ENCODE measurements at regions not wholly inside any gene's neighbourhood (a gene's known extent, or its start where the extent isn't known, plus 50 kb on each side); places are given as distances from the start of the nearest gene placed in this dataset.

GRCh38 chr2:117065912-117066311 is 748.6 kb upstream of the DDX18 start:
- Histone ChIP-seq H3K36me3 (no peaks in the 10 kb centered on the region), H3K4me3 (ENCODE audit: low read depth, low read length) (no peak overlapping the region), H3K27me3 (no peaks in the 10 kb centered on the region), H3K4me1 (no peaks in the 10 kb centered on the region), H3K9me3 (no peaks in the 10 kb centered on the region)
- TF ChIP-seq, protein P1, sequence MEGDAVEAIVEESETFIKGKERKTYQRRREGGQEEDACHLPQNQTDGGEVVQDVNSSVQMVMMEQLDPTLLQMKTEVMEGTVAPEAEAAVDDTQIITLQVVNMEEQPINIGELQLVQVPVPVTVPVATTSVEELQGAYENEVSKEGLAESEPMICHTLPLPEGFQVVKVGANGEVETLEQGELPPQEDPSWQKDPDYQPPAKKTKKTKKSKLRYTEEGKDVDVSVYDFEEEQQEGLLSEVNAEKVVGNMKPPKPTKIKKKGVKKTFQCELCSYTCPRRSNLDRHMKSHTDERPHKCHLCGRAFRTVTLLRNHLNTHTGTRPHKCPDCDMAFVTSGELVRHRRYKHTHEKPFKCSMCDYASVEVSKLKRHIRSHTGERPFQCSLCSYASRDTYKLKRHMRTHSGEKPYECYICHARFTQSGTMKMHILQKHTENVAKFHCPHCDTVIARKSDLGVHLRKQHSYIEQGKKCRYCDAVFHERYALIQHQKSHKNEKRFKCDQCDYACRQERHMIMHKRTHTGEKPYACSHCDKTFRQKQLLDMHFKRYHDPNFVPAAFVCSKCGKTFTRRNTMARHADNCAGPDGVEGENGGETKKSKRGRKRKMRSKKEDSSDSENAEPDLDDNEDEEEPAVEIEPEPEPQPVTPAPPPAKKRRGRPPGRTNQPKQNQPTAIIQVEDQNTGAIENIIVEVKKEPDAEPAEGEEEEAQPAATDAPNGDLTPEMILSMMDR (IDR thresholded peaks at IDR 0.05; ENCODE audit: low read depth, low read length), result no peak
- DNase-seq, result no peak

GRCh38 chr2:117067900-117068299 is 746.6 kb upstream of the DDX18 start:
- no peak for DNase-seq
- H3K36me3 ChIP-seq, result no peaks in the 10 kb centered on the region
- H3K4me1 ChIP-seq, result no peaks in the 10 kb centered on the region
- TF ChIP-seq, protein P1 (IDR thresholded peaks at IDR 0.05; ENCODE audit: low read depth, low read length), result no peak
- H3K4me3 ChIP-seq (ENCODE audit: low read depth, low read length), result no peak overlapping the region
- H3K27me3 ChIP-seq, result no peaks in the 10 kb centered on the region
- no peaks in the 10 kb centered on the region for H3K9me3 ChIP-seq

DNA sequence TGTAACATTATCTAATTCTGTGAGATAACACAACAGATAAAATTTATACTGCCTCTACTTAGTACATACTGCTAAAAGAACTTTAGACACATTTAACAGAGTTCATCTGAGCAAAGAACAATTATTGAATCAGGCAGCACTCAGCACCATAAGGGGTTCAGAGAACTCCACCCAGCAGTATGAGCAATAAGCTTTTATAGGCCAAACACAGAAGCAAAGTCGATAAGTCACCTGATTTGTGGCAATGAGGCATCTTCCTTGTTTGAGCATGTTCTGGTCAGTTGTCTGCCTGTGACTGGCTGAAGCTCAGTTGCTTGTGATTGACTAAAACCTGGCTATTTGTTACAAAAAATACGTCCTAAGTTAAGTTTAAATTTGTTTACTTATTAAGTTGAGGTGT is 746.1 kb upstream of the DDX18 start:
- Histone ChIP-seq H3K4me3 (ENCODE audit: low read depth, low read length) (no peak overlapping the region), H3K9me3 (no peaks in the 10 kb centered on the region), H3K36me3 (no peaks in the 10 kb centered on the region), H3K4me1 (no peaks in the 10 kb centered on the region), H3K27me3 (no peaks in the 10 kb centered on the region)
- TF ChIP-seq, protein P1 (IDR thresholded peaks at IDR 0.05; ENCODE audit: low read depth, low read length), result no peak
- DNase-seq, result no peak

- no peaks in the 10 kb centered on the region for H3K27me3 ChIP-seq
- no peak overlapping the region for H3K4me3 ChIP-seq (ENCODE audit: low read depth, low read length)
- TF ChIP-seq, protein P1 (IDR thresholded peaks at IDR 0.05; ENCODE audit: low read depth, low read length), result no peak
- no peaks in the 10 kb centered on the region for H3K36me3 ChIP-seq
- DNase-seq, result no peak
- H3K9me3 ChIP-seq, result no peaks in the 10 kb centered on the region
- no peaks in the 10 kb centered on the region for H3K4me1 ChIP-seq
These were observed 742.9 kb upstream of the DDX18 start for GRCh38 chr2:117071556-117072102.

DNA sequence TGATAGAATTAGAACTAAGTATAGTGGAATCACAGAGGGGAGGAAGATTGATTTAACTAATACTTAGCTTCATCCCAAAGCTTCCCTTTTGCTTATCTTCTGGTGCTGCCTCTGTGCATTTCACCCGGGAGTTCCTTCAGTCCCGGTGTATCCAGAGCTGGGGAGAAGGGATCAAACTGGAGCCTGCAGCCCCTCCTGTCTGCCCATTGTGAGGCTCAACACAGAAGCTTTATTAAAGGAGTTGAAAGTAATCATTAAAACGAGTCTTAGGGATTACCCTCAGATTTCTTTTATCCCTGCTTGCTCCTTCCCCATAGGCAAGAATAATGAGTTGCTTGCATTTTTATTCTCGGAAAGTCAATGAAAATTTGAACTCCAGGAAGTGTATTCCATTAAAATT is 739.7 kb upstream of the DDX18 start:
- no peaks in the 10 kb centered on the region for H3K9me3 ChIP-seq
- no peaks in the 10 kb centered on the region for H3K36me3 ChIP-seq
- no peaks in the 10 kb centered on the region for H3K27me3 ChIP-seq
- no peaks in the 10 kb centered on the region for H3K4me1 ChIP-seq
- no peak overlapping the region for H3K4me3 ChIP-seq (ENCODE audit: low read depth, low read length)
- TF ChIP-seq, protein P1 (IDR thresholded peaks at IDR 0.05; ENCODE audit: low read depth, low read length), result no peak
- DNase-seq, result no peak

- TF ChIP-seq, protein P1 (IDR thresholded peaks at IDR 0.05; ENCODE audit: low read depth, low read length), result no peak
- no peak for DNase-seq
- H3K27me3 ChIP-seq, result no peaks in the 10 kb centered on the region
- no peaks in the 10 kb centered on the region for H3K4me1 ChIP-seq
- no peaks in the 10 kb centered on the region for H3K9me3 ChIP-seq
- H3K36me3 ChIP-seq, result no peaks in the 10 kb centered on the region
- no peak overlapping the region for H3K4me3 ChIP-seq (ENCODE audit: low read depth, low read length)
These were observed 729.2 kb upstream of the DDX18 start for GRCh38 chr2:117085256-117085655.
